ENCODE measurements at regions not wholly inside any gene's neighbourhood (a gene's known extent, or its start where the extent isn't known, plus 50 kb on each side); places are given as distances from the start of the nearest gene placed in this dataset.

- TF ChIP-seq TARDBP (IDR thresholded peaks at IDR 0.05) = no peak
- TF ChIP-seq FOXK2 (IDR thresholded peaks at IDR 0.05) = no peak
- TF ChIP-seq PKNOX1 (IDR thresholded peaks at IDR 0.05) = no peak
- TF ChIP-seq SP1 (IDR thresholded peaks at IDR 0.05) = no peak
- no peak for TF ChIP-seq NFRKB (IDR thresholded peaks at IDR 0.05)
Observed at GRCh38 chr15:96435841-96436240, 105.3 kb downstream of the NR2F2 start.

All from HEK293T (cell line).